GM12878 (cell line): ENCODE measurements at regions not wholly inside any gene's neighbourhood (a gene's known extent, or its start where the extent isn't known, plus 50 kb on each side); places are given as distances from the start of the nearest gene placed in this dataset.

Experiments used
- ATAC-seq: fragments of 200-7000 bp; cut with Tn5 transposase; 3 replicates; pipeline ENCODE4 v1.9.1; 2020; ENCODE audit warnings: mild to moderate bottlenecking, moderate library complexity
- BruUV-seq: library from RNA; stranded (reverse); fragments of 400-500 nt; replicated peaks from 2 replicates; lab custom pipeline; 2021; lab: Mats Ljungman, UMichigan
- CTCF ChIA-PET: fragments of 300-600 bp; sonication (Branson Sonifier 250); formaldehyde crosslinking; extraction: SDS; loops from one replicate; lab custom pipeline; 2021; ENCODE audit warnings: inconsistent platforms; lab: Yijun Ruan, JAX
- POLR2A ChIA-PET: fragments of 350-600 bp; formaldehyde crosslinking; extraction: SDS; loops from one replicate; lab custom pipeline; 2021; ENCODE audit warnings: inconsistent platforms; lab: Charles Lee
- RAD21 ChIA-PET: fragments of 300-600 bp; sonication (Branson Sonifier 250); formaldehyde crosslinking; loops from one replicate; lab custom pipeline; 2023; ENCODE audit warnings: antibody characterized with exemption; ENCODE audit not compliant: unreplicated experiment; lab: Charles Lee
- SMC1A ChIA-PET: fragments of 300-600 bp; sonication (Branson Sonifier 250); formaldehyde crosslinking; loops from one replicate; lab custom pipeline; 2023; ENCODE audit not compliant: unreplicated experiment, uncharacterized antibody; lab: Charles Lee
- DNase-seq: peaks from one replicate; pipeline ENCODE4 v3.0.0-alpha.2; 2011; ENCODE audit warnings: low read depth, low spot score
- FAIRE-seq: peaks from 3 replicates; lab custom pipeline; 2011; peaks lifted over from hg19 to GRCh38; lab: Jason Lieb, UNC
- H2AFZ ChIP-seq: 2 replicates; pipeline ENCODE4 v1.6.0; 2011; ENCODE audit warnings: low read depth, low read length, control low read depth; ENCODE audit not compliant: control insufficient read depth
- H3K27ac ChIP-seq: 2 replicates; pipeline ENCODE4 v1.5.1; 2011; ENCODE audit warnings: control low read depth; ENCODE audit not compliant: control insufficient read depth, insufficient read depth
- H3K27me3 ChIP-seq, 2 experiments: replicated peaks in 1 of 2; 2 replicates each; pipeline versions ENCODE4 v1.6.0 to v1.6.1; 2011; ENCODE audit warnings: low read length in 1 of 2; ENCODE audit not compliant: control insufficient read depth in 2 of 2, insufficient read depth in 2 of 2
- H3K36me3 ChIP-seq, 2 experiments: 2 replicates each; pipeline ENCODE4 v1.5.1; 2011; ENCODE audit warnings: low read length in 1 of 2; ENCODE audit not compliant: control insufficient read depth in 2 of 2, insufficient read depth in 2 of 2
- H3K4me1 ChIP-seq: 2 replicates; pipeline ENCODE4 v1.6.1; 2011; ENCODE audit warnings: mild to moderate bottlenecking, low read length, moderate library complexity, mixed read lengths; ENCODE audit not compliant: control insufficient read depth, insufficient read depth
- H3K4me2 ChIP-seq: 2 replicates; pipeline ENCODE4 v1.6.0; 2011; ENCODE audit warnings: control low read depth; ENCODE audit not compliant: control insufficient read depth, insufficient read depth
- H3K4me3 ChIP-seq: fragments of 200-600 bp; sonication (generic); 2 replicates; pipeline ENCODE4 v1.5.1; 2016
- H3K79me2 ChIP-seq: 2 replicates; pipeline ENCODE4 v1.6.0; 2011; ENCODE audit warnings: low read length; ENCODE audit not compliant: control insufficient read depth, insufficient read depth
- H3K9ac ChIP-seq: 2 replicates; pipeline ENCODE4 v1.8.0; 2011; ENCODE audit warnings: low read length, control low read depth, mixed read lengths; ENCODE audit not compliant: control insufficient read depth, insufficient read depth
- H3K9me3 ChIP-seq: replicated peaks from 3 replicates; pipeline ENCODE4 v1.5.1; 2011; ENCODE audit warnings: mild to moderate bottlenecking, low read length; ENCODE audit not compliant: control insufficient read depth, insufficient read depth
- H4K20me1 ChIP-seq: 2 replicates; pipeline ENCODE4 v1.6.0; 2011; ENCODE audit not compliant: control insufficient read depth, insufficient read depth
- ATF2 ChIP-seq: IDR thresholded peaks from 2 replicates; pipeline ENCODE4 v1.6.1; 2012; ENCODE audit warnings: low read length, inconsistent platforms
- BCL11A ChIP-seq: IDR thresholded peaks from 2 replicates; pipeline ENCODE4 v1.6.1; 2011; ENCODE audit warnings: low read depth, low read length
- BRCA1 ChIP-seq: IDR thresholded peaks from 2 replicates; pipeline ENCODE4 v1.6.1; 2011; ENCODE audit warnings: low read depth, low read length, improper control_type of control experiment
- CBX3 ChIP-seq: fragments of 200-600 bp; sonication (generic); IDR thresholded peaks from 2 replicates; pipeline ENCODE4 v1.6.1; 2016; ENCODE audit warnings: low read depth, borderline replicate concordance
- CEBPZ ChIP-seq: fragments of 150-350 bp; IDR thresholded peaks from 2 replicates; pipeline ENCODE4 v1.6.1; 2016; ENCODE audit warnings: low read depth, low read length
- E2F4 ChIP-seq: IDR thresholded peaks from 2 replicates; pipeline ENCODE4 v1.6.1; 2012; ENCODE audit warnings: low read depth, low read length, improper control_type of control experiment
- E2F8 ChIP-seq: fragments of 450-650 bp; IDR thresholded peaks from 2 replicates; pipeline ENCODE4 v1.6.1; 2018; ENCODE audit warnings: mild to moderate bottlenecking, low read depth, moderate library complexity; ENCODE audit not compliant: partially characterized antibody
- GATAD2B ChIP-seq: fragments of 450-650 bp; conservative IDR thresholded peaks from 2 replicates; pipeline ENCODE4 v1.6.1; 2017; ENCODE audit warnings: low read depth, mild to moderate bottlenecking, moderate library complexity
- MXI1 ChIP-seq: fragments of 150-350 bp; IDR thresholded peaks from 2 replicates; pipeline ENCODE4 v1.6.1; 2011; ENCODE audit warnings: low read depth, mild to moderate bottlenecking, inconsistent platforms, low read length, improper control_type of control experiment
- PKNOX1 ChIP-seq: fragments of 450-650 bp; IDR thresholded peaks from 2 replicates; pipeline ENCODE4 v1.6.1; 2016; ENCODE audit warnings: mild to moderate bottlenecking
- POLR2A ChIP-seq: IDR thresholded peaks from 2 replicates; pipeline ENCODE4 v1.6.1; 2011; ENCODE audit warnings: low read depth, mild to moderate bottlenecking, low read length
- RB1 ChIP-seq: fragments of 450-650 bp; formaldehyde crosslinking; IDR thresholded peaks from 2 replicates; pipeline ENCODE4 v1.6.1; 2017; ENCODE audit warnings: mild to moderate bottlenecking, borderline replicate concordance
- RELB ChIP-seq: fragments of 450-650 bp; IDR thresholded peaks from 2 replicates; pipeline ENCODE4 v1.6.1; 2017; ENCODE audit warnings: low read depth, mild to moderate bottlenecking, moderate library complexity
- RUNX3 ChIP-seq: IDR thresholded peaks from 2 replicates; pipeline ENCODE4 v1.6.1; 2012; ENCODE audit warnings: low read length, inconsistent platforms
- TCF12 ChIP-seq: IDR thresholded peaks from 2 replicates; pipeline ENCODE4 v1.6.1; 2011; ENCODE audit warnings: low read depth, mild to moderate bottlenecking, low read length
- WGBS: methylation state at CpG from one replicate; pipeline ENCODE4 v1.1.6; 2016; ENCODE audit warnings: low lambda C conversion rate; ENCODE audit not compliant: insufficient replicate concordance, insufficient coverage; ENCODE audit errors: missing lambda C conversion rate; 5-methylcytosine and 5-hydroxymethylcytosine counted together
- in situ Hi-C: fragments of 300-500 bp; cut with MboI; formaldehyde crosslinking; loops from 9 replicates; pipeline ENCODE4 v1.14.3; 2018; ENCODE audit warnings: mixed read lengths
- intact Hi-C: fragments of 100-400 bp; cut with micrococcal nuclease; formaldehyde crosslinking; loops from one replicate; pipeline ENCODE4 v1.14.2; 2022; ENCODE audit not compliant: unreplicated experiment

GRCh38 chr1:37272626-37273025 is 201.8 kb upstream of the ZC3H12A start:
- Histone ChIP-seq H2AFZ (no peak overlapping the region), H4K20me1 (no peaks in the 10 kb centered on the region), H3K4me2 (no peak overlapping the region), H3K27me3 (no peaks in the 10 kb centered on the region; a peak in 1 of 4 replicates), H3K27ac (no peak overlapping the region), H3K4me1 (no peaks in the 10 kb centered on the region), H3K9ac (no peak overlapping the region), H3K9me3 (no peaks in the 10 kb centered on the region), H3K4me3 (no peak overlapping the region), H3K79me2 (no peaks in the 10 kb centered on the region), H3K36me3 (no peaks in the 10 kb centered on the region)
- WGBS = 32% methylated on average over 8 of the region's 8 CpGs
- DNase-seq = no peak
- no TSS peak for BruUV-seq
- no peak for ATAC-seq
- no peak for FAIRE-seq
- RAD21 ChIA-PET = no interaction called here
- intact Hi-C loops = no loop called here
- CTCF ChIA-PET = no interaction called here
- in situ Hi-C loops = no loop called here
- SMC1A ChIA-PET = no interaction called here
- POLR2A ChIA-PET = no interaction called here
- TF ChIP-seq PKNOX1 (no peak), TCF12 (no peak), POLR2A (no peak), BRCA1 (no peak), RB1 (no peak), GATAD2B (no peak), ATF2 (no peak), E2F4 (no peak), CEBPZ (no peak), RELB (no peak), BCL11A (no peak), CBX3 (no peak), MXI1 (no peak), E2F8 (no peak), RUNX3 (no peak)
